ENCODE measurements at regions not wholly inside any gene's neighbourhood (a gene's known extent, or its start where the extent isn't known, plus 50 kb on each side); places are given as distances from the start of the nearest gene placed in this dataset.

- no peak overlapping the region for H3K4me3 ChIP-seq (ENCODE audit: low read depth, low read length)
- TF ChIP-seq CTCF (IDR thresholded peaks at IDR 0.05; ENCODE audit: insufficient read depth, low read depth, low read length): no peak
- DNase-seq (ENCODE audit: low read depth): peak; percentile 45
These were observed 201.2 kb upstream of the CDKN2B start for GRCh38 chr9:22210262-22210661.

- H3K4me3 ChIP-seq (ENCODE audit: low read depth, low read length): no peak overlapping the region
- DNase-seq (ENCODE audit: low read depth): no peak
- TF ChIP-seq CTCF (IDR thresholded peaks at IDR 0.05; ENCODE audit: insufficient read depth, low read depth, low read length): no peak
These were observed 201.8 kb upstream of the CDKN2B start for GRCh38 chr9:22210936-22211335.

GRCh38 chr9:22211588-22212360 is 202.7 kb upstream of the CDKN2B start:
- H3K4me3 ChIP-seq (ENCODE audit: low read depth, low read length): no peak overlapping the region
- TF ChIP-seq CTCF (IDR thresholded peaks at IDR 0.05; ENCODE audit: insufficient read depth, low read depth, low read length): no peak

GRCh38 chr9:22214021-22214420 is 204.9 kb upstream of the CDKN2B start:
- DNase-seq (ENCODE audit: low read depth): no peak

More at GRCh38 chr9:22211588-22212360, 202.7 kb upstream of the CDKN2B start:
- peak; percentile 95 for DNase-seq (ENCODE audit: low read depth)

GRCh38 chr9:22214497-22215031 is 205.5 kb upstream of the CDKN2B start:
- H3K4me3 ChIP-seq (ENCODE audit: low read depth, low read length): no peak overlapping the region
- no peak for TF ChIP-seq CTCF (IDR thresholded peaks at IDR 0.05; ENCODE audit: insufficient read depth, low read depth, low read length)
- DNase-seq (ENCODE audit: low read depth): peak; percentile 67

More at GRCh38 chr9:22214021-22214420, 204.9 kb upstream of the CDKN2B start:
- no peak for TF ChIP-seq CTCF (IDR thresholded peaks at IDR 0.05; ENCODE audit: insufficient read depth, low read depth, low read length)
- no peak overlapping the region for H3K4me3 ChIP-seq (ENCODE audit: low read depth, low read length)

GRCh38 chr9:22215521-22215920 is 206.4 kb upstream of the CDKN2B start:
- no peak overlapping the region for H3K4me3 ChIP-seq (ENCODE audit: low read depth, low read length)
- DNase-seq (ENCODE audit: low read depth): peak; percentile 56
- TF ChIP-seq CTCF (IDR thresholded peaks at IDR 0.05; ENCODE audit: insufficient read depth, low read depth, low read length): no peak
